NCI-H82 treated with DMSO at 0.1 percent for 48 hours (cell line): ENCODE measurements at regions not wholly inside any gene's neighbourhood (a gene's known extent, or its start where the extent isn't known, plus 50 kb on each side); places are given as distances from the start of the nearest gene placed in this dataset.
"Not testable (repeated sequence)": the region's sequence is repeated elsewhere in the genome, so short reads cannot be mapped to it uniquely, and the experiment has no call there.

Source experiments
- DNase-seq: peaks from one replicate; lab custom pipeline; 2025; ENCODE audit not compliant: unreplicated experiment; lab: John Stamatoyannopoulos, UW

- DNase-seq, result not testable (repeated sequence)
Observed at GRCh38 chr10:30703446-30703845, 73.9 kb upstream of the LYZL2 start.

GRCh38 chr10:30702860-30703259 lies 73.3 kb upstream of the LYZL2 start:
- DNase-seq, result no peak

GRCh38 chr10:30701451-30702173 lies 72.1 kb upstream of the LYZL2 start:
- DNase-seq, result no peak

- DNase-seq, result no peak
Observed at GRCh38 chr10:30697806-30698205, 68.3 kb upstream of the LYZL2 start.

GRCh38 chr10:30697221-30697620 lies 67.7 kb upstream of the LYZL2 start:
- not testable (repeated sequence) for DNase-seq

- not testable (repeated sequence) for DNase-seq
Observed at GRCh38 chr10:30696416-30697185, 67.0 kb upstream of the LYZL2 start.

- not testable (repeated sequence) for DNase-seq
Observed at GRCh38 chr10:30695481-30696236, 66.1 kb upstream of the LYZL2 start.

GRCh38 chr10:30694518-30695228 lies 65.1 kb upstream of the LYZL2 start:
- DNase-seq, result no peak

- no peak for DNase-seq
Observed at GRCh38 chr10:30691639-30692015, 62.1 kb upstream of the LYZL2 start.

- not testable (repeated sequence) for DNase-seq
Observed at GRCh38 chr10:30690948-30691638, 61.5 kb upstream of the LYZL2 start.

GRCh38 chr10:30688456-30688855 lies 58.9 kb upstream of the LYZL2 start:
- DNase-seq, result no peak

- peak; percentile 27 for DNase-seq
Observed at GRCh38 chr10:30687698-30688213, 58.2 kb upstream of the LYZL2 start.

GRCh38 chr10:30686708-30687107 lies 57.2 kb upstream of the LYZL2 start:
- no peak for DNase-seq

GRCh38 chr10:30683496-30683895 lies 53.9 kb upstream of the LYZL2 start:
- no peak for DNase-seq

GRCh38 chr10:30682377-30683199 lies 53.0 kb upstream of the LYZL2 start:
- DNase-seq, result not testable (repeated sequence)

GRCh38 chr10:30680908-30681307 lies 51.4 kb upstream of the LYZL2 start:
- DNase-seq, result no peak
